Coronary artery (tissue), 2 donors: ENCODE measurements at regions not wholly inside any gene's neighbourhood (a gene's known extent, or its start where the extent isn't known, plus 50 kb on each side); places are given as distances from the start of the nearest gene placed in this dataset.

Source experiments
- DNase-seq: peaks from one replicate; pipeline ENCODE4 v3.0.0-alpha.2; 2017; ENCODE audit warnings: low spot score
- H3K27ac ChIP-seq, 2 donors: fragments of 200-600 bp; sonication (generic); one replicate each; pipeline ENCODE4 v1.5.1; 2016 to 2019
- H3K4me3 ChIP-seq: fragments of 200-600 bp; sonication (generic); 2 replicates; pipeline ENCODE4 v1.5.1; 2016; ENCODE audit warnings: mild to moderate bottlenecking, moderate library complexity
- TF ChIP-seq, protein P1 (sequence below): fragments of 200-600 bp; sonication (generic); IDR thresholded peaks from one replicate; pipeline ENCODE4 v1.5.1; 2019; ENCODE audit warnings: antibody characterized with exemption

- H3K4me3 ChIP-seq: no peak overlapping the region
- TF ChIP-seq, protein P1, sequence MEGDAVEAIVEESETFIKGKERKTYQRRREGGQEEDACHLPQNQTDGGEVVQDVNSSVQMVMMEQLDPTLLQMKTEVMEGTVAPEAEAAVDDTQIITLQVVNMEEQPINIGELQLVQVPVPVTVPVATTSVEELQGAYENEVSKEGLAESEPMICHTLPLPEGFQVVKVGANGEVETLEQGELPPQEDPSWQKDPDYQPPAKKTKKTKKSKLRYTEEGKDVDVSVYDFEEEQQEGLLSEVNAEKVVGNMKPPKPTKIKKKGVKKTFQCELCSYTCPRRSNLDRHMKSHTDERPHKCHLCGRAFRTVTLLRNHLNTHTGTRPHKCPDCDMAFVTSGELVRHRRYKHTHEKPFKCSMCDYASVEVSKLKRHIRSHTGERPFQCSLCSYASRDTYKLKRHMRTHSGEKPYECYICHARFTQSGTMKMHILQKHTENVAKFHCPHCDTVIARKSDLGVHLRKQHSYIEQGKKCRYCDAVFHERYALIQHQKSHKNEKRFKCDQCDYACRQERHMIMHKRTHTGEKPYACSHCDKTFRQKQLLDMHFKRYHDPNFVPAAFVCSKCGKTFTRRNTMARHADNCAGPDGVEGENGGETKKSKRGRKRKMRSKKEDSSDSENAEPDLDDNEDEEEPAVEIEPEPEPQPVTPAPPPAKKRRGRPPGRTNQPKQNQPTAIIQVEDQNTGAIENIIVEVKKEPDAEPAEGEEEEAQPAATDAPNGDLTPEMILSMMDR: no peak
- no peak overlapping the region for H3K27ac ChIP-seq
- DNase-seq: no peak
Observed at GRCh38 chr3:79898907-79899306, 131.1 kb upstream of the ROBO1 start.

GRCh38 chr3:79896086-79896485 is 128.3 kb upstream of the ROBO1 start:
- Histone ChIP-seq H3K27ac (no peak overlapping the region), H3K4me3 (no peak overlapping the region)
- TF ChIP-seq, protein P1: no peak
- DNase-seq: no peak

GRCh38 chr3:79887213-79887612 is 119.4 kb upstream of the ROBO1 start:
- Histone ChIP-seq H3K4me3 (no peak overlapping the region), H3K27ac (no peak overlapping the region)
- TF ChIP-seq, protein P1: no peak
- no peak for DNase-seq

DNA sequence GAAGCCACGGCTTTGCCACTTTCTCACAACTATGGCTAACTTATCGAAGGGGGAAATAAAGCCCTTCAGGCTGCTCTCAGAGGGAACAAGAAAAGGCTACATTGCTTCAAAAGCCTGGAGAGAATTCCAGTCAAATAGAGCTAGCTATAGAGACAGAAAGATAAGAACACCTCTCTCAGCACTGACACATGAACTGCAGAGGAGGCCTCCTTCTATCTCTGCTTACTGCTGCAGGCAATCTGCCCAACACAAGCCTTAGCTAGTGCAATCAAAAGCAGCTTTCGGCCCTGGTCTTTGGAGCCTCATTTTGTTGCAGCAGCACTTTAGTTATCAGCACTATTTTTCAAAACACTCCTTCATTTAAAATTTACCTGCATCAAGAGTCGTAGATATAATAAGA is 118.4 kb upstream of the ROBO1 start:
- no peak for DNase-seq
- TF ChIP-seq, protein P1: no peak
- Histone ChIP-seq H3K4me3 (no peak overlapping the region), H3K27ac (no peak overlapping the region)

DNA sequence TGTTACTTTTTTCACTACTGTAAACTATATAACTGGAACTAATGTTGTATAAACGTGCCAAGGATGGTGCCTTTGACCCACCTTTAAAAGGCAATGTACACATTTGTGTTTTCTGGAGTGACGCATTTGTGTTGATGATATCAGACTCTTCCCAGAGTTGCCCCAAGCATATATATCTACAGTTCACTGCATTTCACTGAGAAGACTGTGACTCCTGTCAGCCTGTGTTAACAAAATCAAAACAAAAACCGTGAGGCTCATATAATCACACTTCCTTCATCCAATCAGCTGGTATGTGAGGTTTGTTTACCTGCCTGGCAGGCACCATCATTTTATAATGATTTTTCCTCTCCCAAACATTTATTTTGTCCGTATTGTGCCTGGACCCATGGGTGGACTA is 117.6 kb upstream of the ROBO1 start:
- Histone ChIP-seq H3K27ac (no peak overlapping the region), H3K4me3 (no peak overlapping the region)
- TF ChIP-seq, protein P1: no peak
- DNase-seq: no peak

- no peak for DNase-seq
- Histone ChIP-seq H3K27ac (no peak overlapping the region), H3K4me3 (no peak overlapping the region)
- TF ChIP-seq, protein P1: no peak
Observed at GRCh38 chr3:79884354-79884753, 116.6 kb upstream of the ROBO1 start.

- TF ChIP-seq, protein P1: no peak
- DNase-seq: no peak
- H3K27ac ChIP-seq: no peak overlapping the region
- H3K4me3 ChIP-seq: no peak overlapping the region
Observed at GRCh38 chr3:79881431-79881830, 113.6 kb upstream of the ROBO1 start.
